HG03097 (cell line): ENCODE measurements at regions not wholly inside any gene's neighbourhood (a gene's known extent, or its start where the extent isn't known, plus 50 kb on each side); places are given as distances from the start of the nearest gene placed in this dataset.
"Not testable (repeated sequence)": the region's sequence is repeated elsewhere in the genome, so short reads cannot be mapped to it uniquely, and the experiment has no call there.

Experiments used
- ATAC-seq: cut with Tn5 transposase; IDR thresholded peaks from one replicate; pipeline ENCODE4 v1.9.1; 2021; ENCODE audit not compliant: unreplicated experiment, low FRiP score

DNA sequence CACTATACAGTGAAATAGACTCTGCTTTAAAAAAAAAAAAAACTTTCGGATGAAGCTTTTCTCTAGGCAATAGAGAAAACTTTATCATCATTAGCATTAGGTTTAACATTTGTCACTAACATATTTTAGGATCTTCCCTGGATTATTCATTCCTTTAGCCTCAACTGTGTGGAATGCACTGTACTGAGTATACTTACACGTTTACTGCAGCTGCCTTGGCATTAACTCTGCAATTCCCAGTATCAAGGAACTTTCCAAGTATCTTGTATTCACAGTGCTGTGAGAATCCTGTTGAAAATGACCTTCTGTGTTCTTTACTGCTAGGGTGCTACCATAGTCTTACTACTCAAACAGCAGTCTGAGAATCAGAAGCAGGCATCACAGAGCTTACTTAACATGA is 328.2 kb upstream of the COL3A1 start:
- no peak for ATAC-seq

DNA sequence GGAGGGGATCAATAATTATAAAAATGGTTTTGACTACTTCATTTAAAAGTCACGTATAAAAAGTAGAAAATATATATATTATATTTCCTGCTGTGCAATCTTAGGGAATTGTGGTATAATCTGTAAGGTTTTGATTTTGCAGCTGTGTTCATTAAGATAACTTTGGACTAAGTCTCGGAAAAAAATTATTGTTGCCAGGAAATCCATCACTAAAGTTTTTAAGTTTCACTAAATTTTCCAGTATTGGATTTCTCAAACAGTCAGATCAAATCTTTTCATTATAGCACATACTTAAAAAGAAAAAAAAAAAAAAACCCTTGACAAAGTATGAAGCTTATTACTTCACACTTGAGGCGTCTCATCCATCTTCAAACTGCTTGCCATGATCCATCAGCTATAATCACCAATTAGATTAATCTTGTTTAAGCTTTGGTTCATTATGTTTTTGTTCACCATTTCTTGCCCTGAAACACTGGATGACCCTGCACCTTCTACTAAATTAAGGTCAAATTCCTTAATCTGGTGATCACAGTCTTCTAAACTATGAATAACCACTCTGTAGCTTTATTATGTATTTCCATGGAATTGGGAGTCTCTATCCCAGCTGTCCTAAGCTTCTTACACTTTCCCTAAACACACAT is 326.6 kb upstream of the COL3A1 start:
- ATAC-seq = no peak

DNA sequence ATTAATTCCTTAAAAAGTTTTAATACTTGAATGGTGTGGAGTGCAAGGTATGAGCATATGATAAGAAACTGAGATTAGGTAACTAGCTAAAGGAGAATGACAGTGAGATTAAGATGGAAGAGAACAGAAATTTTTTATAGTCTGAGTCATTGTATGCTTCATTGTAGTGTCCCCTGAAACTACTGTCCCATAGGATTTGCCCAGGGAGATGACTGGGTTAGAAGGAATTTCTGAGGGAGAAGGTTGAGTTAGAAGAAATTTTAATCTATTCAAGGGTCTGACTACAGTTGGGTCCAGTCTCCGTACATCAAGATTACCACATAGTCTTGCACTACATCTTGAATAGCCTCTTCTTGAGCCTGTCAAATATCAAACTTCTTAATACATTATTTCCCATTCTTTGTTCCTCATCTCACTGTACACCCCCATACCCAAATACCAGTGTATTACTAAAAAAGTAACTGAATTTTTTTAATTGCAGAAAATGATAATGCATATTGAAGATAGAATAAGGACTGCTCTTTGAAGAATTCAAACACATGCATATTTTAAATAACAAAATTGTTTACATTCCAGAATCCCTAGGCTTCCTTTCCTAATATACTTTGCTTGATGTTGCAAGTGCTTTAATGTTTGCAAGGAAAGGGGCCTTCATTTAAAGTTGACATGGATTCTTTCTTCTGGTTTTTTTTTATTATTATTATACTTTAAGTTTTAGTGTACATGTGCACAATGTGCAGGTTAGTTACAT is 314.3 kb upstream of the COL3A1 start:
- ATAC-seq = no peak

DNA sequence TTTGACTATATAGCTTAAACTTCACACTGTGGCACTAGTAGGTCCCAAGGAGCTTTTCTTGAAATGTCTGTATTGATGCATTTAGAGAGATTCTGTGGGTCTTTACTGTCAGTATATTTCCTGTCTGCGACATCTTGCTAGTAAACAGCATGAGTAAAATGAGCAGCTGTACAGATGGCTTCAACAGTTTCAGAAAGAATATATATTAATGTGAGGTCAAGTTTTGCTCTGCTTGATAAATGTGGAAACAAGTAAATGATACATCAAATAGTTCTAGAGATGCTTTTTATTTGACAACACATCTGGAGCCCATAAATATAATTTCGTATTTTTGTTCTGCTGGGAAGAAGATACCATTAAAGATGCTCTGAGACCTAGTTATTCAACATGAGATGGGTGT is 310.9 kb upstream of the COL3A1 start:
- ATAC-seq = no peak

DNA sequence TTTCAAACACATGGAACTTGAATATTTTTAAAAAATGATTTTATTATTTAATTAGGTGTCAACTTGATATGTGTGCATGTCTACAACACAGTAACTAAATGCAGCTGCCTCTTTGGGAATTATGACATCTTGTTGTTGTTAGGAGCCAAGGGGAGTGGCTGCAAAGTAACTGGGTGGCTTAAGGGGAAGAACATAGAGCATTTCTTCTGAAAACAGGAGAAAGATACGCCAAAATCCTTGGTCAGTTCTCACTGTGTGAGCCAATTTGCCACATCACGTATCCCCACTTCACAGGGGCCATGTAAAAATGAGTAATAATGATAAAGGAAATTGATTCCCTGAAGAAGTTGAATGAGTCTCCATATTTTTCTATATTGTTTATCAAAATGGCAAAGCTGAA is 309.8 kb upstream of the COL3A1 start:
- no peak for ATAC-seq

DNA sequence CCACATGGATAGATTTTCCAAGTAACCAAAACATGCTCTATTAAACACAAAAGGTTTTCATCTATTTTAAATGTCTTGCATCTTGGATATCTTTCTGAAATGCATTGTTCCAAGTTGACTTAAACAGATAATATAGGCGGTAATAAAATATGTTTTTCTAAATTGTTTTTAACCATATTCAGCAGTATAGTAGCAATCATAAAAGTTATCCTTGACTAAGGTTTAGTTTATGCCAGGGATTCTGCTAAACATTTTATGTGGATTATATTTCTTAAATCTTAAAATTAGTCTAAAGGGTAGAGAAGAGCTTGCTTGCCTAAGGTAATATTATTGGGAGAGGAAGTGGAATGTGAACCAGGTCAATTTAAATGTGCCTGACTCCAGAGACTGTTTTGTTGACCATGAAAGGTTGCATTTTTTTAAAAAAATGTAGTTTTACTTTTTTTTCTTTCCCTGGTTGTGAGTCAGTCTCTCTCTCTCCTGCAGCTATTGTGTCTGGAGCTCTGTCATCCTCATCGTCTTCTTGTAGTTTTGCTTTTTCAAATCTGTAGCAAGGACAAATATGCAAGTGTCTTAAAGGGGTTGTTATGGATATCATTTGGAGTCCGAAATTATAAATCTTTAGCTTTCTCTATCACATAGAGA is 309.1 kb upstream of the COL3A1 start:
- ATAC-seq = no peak

DNA sequence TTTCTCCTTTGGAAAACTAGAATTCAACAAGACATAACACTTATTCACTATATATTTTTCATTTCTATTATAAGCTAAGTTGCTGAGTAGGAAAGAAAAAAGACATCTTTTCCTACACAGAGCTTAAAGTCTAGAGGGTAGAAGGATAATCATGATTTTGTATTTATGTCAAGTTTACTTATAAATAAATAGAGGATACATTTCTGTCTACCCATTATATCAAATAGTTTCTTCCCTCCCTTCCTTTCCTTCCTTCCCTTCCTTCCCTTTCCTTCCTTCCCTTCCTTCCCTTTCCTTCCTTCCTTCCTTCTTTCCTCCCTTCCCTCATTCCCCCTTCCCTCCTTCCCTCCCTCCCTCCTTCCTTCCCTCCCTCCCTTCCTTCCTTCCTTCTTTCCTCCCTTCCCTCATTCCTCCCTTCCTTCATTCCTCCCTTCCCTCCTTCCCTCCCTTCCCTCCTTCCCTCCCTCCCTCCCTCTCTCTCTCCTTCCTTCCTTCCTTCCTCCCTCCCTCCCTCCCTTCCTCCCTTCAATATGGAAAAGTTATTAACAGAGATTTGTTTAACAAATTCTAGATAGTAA is 308.4 kb upstream of the COL3A1 start:
- ATAC-seq = no peak

DNA sequence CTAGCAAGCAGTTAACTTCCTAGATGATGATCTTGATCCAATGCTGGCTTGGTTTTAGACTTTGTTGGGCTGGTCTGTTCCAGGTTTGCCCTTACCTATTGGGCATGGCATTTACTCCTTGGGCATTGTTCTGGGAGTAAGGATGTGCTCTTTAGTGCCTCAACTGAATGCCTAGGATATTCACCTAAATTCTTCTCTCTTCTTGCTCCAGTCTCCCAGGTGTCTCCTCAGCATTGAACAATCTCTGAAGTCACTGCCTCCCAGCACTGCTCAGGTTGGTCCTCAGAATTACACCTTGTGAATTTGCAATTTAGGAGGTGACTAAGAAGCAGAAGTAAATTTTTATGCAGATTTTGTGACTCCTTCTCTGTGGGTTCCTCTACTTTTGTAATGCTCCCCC is 307.7 kb upstream of the COL3A1 start:
- ATAC-seq = no peak

DNA sequence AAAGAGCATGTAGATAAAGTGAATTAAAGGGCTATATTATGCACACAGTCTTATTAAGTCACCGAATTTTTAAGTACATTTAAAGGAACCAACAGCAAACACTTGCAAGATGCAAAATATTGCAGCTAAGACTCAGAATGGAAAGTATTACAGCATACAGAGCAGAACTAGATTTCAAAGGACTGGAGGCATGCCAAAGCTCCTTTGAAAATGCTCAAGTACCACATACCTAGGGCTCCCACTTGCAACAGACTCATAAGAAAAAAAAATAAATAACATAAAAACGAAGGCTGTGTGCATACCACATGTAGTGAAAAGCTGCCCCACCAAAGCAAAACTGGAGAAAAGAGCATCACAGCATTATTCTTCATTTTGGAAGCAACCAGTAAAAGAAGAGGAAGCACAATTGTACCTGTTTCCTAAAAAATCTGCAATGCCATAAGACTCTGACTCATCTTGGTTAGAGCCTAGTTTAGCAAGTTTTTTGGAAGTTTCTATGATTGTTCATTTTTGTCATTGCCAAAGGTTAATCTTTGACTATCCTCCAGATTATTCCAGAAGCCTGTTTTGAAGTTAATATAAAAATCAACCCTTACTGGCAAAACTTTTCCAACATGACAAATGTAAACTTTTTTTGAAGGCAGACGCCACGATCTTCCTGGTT is 306.0 kb upstream of the COL3A1 start:
- no peak for ATAC-seq

DNA sequence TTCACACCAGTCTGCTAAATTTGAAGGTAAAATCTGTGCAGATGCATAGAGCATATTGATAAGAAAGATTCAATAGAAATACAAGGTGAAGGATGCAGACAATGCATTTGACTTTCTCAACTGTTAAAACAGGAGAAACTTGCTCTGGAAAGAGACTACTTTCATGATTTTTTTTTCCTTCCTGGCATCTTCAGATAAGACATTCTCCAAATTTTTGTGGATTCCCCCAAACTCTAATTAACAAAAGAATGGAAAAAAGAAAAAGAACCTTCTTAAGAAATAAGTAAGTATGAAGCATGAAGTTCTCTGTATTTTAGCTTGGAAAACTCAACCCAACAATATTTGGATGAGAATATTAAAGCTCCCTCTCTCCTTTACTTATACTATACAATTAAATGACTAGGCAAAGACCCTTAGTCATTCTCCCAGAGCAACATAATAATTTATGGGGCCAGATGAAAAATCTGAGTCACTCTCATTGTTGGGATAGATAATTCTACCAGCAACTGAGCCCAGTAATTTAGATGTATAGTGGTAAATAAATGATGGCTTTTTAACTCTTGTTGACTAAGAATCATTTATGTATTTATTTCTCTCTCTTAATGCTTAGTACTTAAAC is 298.7 kb upstream of the COL3A1 start:
- ATAC-seq = no peak

DNA sequence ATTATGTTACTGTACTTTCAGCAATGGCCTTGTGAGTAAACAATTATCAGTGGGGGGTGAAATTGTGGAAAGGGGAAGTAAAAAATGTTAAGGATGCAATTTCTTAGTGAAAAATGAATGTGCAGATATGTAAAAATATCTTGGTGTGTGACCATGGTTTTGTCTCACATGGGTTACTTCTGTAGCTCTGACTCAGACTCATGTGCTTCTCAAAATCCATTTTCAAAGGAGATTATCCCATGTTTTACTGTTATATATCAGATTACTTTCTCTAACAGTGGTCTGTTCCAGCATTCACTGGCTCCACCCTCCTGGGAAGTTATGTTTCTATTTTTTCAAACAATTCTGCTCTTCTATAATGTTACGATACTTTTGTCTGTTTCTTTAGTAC is 298.2 kb upstream of the COL3A1 start:
- ATAC-seq = no peak

DNA sequence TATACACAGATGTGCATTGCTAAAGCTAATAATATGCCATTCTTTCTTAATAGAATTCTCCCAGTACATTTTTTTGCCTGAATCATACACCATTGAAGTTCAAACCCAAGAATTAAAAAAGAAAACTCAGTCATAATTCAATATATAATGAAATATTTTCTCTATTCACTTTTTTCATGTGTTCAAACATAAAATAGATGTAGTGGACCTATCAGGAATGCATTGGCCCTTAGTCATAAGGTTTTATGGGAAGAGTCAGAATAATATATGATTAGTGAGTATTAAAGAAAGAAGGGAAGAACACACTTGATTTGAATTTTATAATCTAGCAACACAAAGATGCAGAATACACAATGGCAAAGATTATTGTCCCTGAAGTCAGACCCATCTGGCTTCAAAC is 297.0 kb upstream of the COL3A1 start:
- no peak for ATAC-seq

DNA sequence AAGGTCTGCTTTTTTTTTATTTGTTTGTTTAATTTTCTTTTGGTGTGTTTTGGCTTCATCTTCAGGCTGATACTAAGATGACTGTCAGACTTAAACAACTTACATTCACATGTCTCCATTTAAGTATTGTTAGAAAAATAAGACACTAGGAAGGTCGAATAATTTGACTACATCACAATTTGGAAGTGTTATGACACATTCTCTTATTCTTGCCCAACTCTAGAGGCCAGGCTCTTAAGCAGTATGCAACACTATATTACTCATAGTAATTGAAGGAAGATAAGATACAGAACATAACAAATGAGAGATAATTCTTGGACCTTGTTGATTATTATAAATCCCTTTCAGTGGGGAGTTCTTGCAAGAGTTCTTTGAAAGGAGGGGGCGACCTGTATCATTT is 295.3 kb upstream of the COL3A1 start:
- no peak for ATAC-seq

DNA sequence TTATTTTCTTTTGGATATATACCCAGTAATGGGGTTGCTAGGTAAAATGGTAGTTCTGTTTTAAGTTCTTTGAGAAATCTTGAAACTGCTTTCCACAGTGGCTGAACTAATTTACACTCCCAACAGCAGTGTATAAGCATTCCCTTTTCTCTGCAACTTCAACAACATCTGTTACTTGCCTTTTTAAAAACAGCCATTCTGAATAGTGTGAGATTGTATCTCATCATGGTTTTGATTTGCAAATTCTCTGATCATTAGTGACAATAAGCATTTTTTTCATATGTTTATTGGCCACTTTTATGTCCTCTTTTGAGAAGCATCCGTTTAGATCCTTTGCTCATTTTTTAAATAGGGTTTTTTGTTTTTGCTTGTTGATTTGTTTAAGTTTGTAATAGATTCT is 291.3 kb upstream of the COL3A1 start:
- ATAC-seq = no peak

DNA sequence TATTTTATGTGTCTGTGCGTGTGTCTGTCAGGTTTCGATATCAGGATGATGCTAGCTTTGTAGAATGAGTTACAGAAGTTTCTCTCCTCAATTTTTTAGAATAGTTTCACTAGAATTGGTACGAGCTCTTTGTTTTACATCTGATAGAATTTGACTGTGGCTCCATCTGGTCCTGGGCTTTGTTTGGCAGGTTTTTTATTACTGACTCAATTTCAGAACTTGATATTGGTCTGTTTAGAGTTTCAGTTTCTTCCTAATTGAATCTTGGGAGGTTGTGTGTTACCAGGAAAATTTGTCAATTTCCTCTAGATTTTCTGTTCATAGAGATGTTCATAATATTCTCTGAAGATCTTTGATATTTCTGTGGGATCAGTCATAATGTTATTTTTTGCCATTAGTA is 289.4 kb upstream of the COL3A1 start:
- ATAC-seq = no peak

DNA sequence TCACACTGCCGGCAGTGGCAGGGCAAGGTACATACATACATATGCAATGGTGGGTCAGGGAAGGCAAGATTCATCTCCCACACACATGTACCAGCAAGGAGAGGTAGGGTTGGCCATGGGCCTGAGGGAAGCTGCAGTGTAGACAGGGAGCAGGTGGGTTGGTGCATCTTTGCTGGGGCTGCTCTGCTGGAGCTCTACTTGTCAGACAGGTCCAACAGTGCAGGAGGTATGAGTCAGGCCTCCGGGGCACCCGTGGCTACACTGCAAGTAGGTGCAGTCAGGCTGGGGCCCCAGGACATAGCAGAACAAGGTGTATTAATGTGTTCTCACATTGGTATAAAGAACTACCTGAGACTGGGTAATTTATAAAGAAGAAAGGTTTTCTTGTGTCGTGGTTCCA is 281.1 kb upstream of the COL3A1 start:
- no peak for ATAC-seq

DNA sequence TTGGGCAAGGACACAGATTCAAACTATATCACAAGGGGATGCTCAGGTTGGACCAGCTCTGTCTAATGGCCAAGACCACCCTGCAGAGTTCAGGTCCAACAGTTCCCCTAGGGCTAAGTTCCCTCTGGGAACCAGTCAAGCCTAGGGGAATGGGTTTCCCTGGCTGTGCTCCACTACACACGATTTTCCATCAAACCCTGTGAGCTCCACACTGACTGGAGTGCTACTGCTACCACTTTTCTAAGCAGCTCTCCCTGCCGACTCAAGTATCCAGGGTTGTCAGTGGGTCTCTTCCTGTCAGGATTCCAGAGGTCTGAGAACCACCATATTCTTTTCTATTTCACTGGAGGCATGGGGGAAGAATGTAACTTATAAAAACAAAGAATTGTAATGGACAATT is 280.4 kb upstream of the COL3A1 start:
- ATAC-seq = no peak

DNA sequence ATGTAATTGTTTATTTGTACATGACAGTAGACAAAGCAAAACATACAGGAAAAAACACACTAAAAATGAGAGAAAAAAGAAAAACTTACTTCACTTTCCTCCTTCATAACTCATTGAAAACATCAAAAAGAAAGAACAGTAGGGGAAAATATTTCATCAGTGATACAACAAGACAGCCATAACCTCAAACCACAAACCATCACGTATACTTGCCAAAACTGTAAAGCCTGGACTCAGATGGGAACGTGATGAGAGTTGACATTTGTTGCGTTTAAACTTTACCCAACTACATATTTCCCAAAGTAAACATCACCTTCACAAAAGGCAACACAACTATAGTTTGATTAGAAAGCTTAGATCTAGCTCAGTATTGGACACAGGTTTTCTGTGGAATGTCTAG is 278.2 kb upstream of the COL3A1 start:
- no peak for ATAC-seq

DNA sequence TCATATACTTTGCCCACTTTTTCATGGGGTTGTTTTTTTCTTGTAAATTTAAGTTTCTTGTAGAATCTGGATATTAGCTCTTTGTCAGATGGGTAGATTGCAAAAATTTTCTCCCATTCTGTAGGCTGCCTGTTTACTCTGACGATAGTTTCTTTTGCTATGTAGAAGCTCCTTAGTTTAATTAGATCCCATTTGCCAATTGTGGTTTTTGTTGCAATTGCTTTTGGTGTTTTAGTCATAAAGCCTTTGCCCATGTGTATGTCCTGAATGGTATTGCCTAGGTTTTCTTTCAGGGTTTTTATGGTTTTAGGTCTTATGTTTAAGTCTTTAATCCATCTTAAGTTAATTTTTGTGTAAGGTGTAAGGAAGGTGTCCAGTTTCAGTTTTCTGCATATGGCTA is 276.0 kb upstream of the COL3A1 start:
- not testable (repeated sequence) for ATAC-seq

DNA sequence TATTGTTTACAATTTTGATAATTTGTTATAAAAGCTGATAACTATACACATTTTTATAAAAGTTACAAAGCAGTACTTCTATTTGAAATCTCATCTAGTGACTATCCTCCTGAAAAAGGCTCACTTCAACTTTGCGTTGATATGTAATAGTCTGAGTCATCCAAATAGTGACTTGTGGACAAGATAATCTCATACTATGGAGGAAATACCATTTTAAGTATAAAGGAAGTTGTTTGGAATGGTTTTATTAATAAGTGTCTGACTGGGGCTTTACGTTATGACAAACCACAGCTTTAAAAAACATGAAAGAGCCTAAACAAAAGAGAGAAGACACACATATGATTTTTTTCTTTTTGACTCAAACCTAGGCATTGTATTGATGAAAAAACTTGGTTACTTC is 272.3 kb upstream of the COL3A1 start:
- peak; percentile 84 for ATAC-seq

DNA sequence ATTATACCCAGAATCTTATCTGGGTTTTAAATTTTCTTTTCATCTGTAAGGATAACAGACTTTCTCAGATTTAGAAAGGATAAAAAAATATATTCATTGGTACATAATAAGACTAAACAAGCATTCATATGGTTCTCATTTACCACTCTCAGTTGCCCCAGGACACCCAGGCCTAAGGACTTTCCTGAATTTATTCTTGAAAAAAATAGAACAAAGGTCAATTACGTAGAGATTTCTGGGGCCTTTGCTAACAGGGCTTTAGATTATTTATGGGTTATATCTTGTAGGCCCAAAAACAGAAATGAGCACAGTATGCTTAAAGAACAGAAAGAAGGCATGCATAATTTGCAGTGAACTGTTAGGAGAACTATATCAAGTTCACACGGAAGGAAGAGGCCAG is 269.0 kb upstream of the COL3A1 start:
- no peak for ATAC-seq
